Ovary (tissue), 7 donors: ENCODE measurements at regions not wholly inside any gene's neighbourhood (a gene's known extent, or its start where the extent isn't known, plus 50 kb on each side); places are given as distances from the start of the nearest gene placed in this dataset.

ENCODE experiments used
- DNase-seq, 5 donors: peaks; one replicate each; pipeline ENCODE4 v3.0.0-alpha.2; 2019 to 2020
- H3K27ac ChIP-seq, 2 donors: fragments of 200-600 bp; one replicate each; pipeline versions ENCODE4 v1.5.1 to v1.8.0; 2019 to 2022
- H3K27me3 ChIP-seq: fragments of 200-600 bp; one replicate; pipeline ENCODE4 v1.8.0; 2022
- H3K36me3 ChIP-seq: fragments of 200-600 bp; sonication (generic); one replicate; pipeline ENCODE4 v1.5.1; 2019
- H3K4me1 ChIP-seq: one replicate; pipeline ENCODE4 v1.8.1; 2013; ENCODE audit warnings: mild to moderate bottlenecking, moderate library complexity; ENCODE audit not compliant: insufficient read depth
- H3K4me3 ChIP-seq: fragments of 200-600 bp; sonication (generic); one replicate; pipeline ENCODE4 v1.5.1; 2017
- H3K9me3 ChIP-seq, 2 donors: fragments of 200-600 bp in 1 of 2; sonication (generic) in 1 of 2; one replicate each; pipeline versions ENCODE4 v1.5.1 to v1.8.1; 2013 to 2019; ENCODE audit warnings: mild to moderate bottlenecking in 1 of 2, moderate library complexity in 1 of 2
- CTCF ChIP-seq, 3 donors: fragments of 450-650 bp in 2 of 3; fragments of 200-600 bp in 1 of 3; IDR thresholded peaks; one replicate each; pipeline versions ENCODE4 v1.5.1 to v1.8.0; 2016 to 2022; ENCODE audit warnings: antibody characterized with exemption in 3 of 3, mild to moderate bottlenecking in 1 of 3
- EP300 ChIP-seq: sonication (generic); formaldehyde crosslinking; IDR thresholded peaks from one replicate; pipeline ENCODE4 v1.6.1; 2017; ENCODE audit warnings: antibody characterized with exemption
- POLR2A ChIP-seq: fragments of 450-650 bp; IDR thresholded peaks from one replicate; pipeline ENCODE4 v1.6.1; 2017; ENCODE audit warnings: antibody characterized with exemption, mild to moderate bottlenecking, moderate library complexity
- WGBS, 3 donors: extraction: QIAGEN DNeasy Blood & Tissue Kit in 1 of 3; methylation state at CpG; one replicate each; pipeline versions ENCODE4 v1.1.5 to v1.1.7; 2013 to 2017; 5-methylcytosine and 5-hydroxymethylcytosine counted together
- intact Hi-C, 4 donors: fragments of 100-400 bp; cut with DNase I; formaldehyde crosslinking; loops; one replicate each; pipeline versions ENCODE4 v1.11.0 to v1.15.1; 2022 to 2023
- donor health status: DM: no; HTN: no; CAD: no; lungs with moderate emphysema.
- donor health status: DM: no; HTN: no; CAD: no.
- donor health status: Bipolar disorder and iron deficiency.
- donor health status: DM: no; HTN: no; CAD: no.
- donor health status: DM: yes; HTN: yes; CAD: no.

GRCh38 chr6:10309457-10310329, 105.2 kb downstream of the TFAP2A start:
- Histone ChIP-seq H3K27me3 (no peaks in the 10 kb centered on the region), H3K36me3 (no peaks in the 10 kb centered on the region), H3K9me3 (no peaks in the 10 kb centered on the region), H3K27ac (no peak overlapping the region), H3K4me1 (no peaks in the 10 kb centered on the region), H3K4me3 (no peak overlapping the region)
- TF ChIP-seq EP300 (no peak), CTCF (IDR thresholded peaks at IDR 0.05) (no peak), POLR2A (no peak)
- intact Hi-C loops: no loop called here
- no peak for DNase-seq
- WGBS, 3 donors: 20 to 26% (median 24%) methylated on average over 7 of the region's 7 CpGs

DNA sequence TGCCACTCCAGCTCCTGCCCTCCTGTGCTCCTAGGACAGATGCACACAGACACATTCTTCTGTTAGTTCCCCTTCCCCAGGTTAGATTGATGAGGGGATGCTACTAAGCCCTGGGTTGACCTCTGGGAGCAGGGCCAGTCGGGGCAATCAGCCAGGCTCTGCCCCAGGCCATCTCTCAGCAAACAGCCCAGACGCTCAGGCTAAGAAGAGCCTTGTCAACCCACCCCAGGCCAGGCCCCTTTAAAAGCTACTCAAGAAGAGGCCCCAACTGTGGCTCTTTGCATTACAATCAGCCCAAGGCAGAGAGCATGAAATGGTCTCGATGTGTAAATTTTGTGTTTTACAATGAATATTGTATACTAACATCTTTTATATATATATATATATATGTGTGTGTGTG, 107.4 kb downstream of the TFAP2A start:
- no peaks in the 10 kb centered on the region for H3K36me3 ChIP-seq
- intact Hi-C loops: no loop called here
- no peak for TF ChIP-seq EP300
- H3K9me3 ChIP-seq: no peaks in the 10 kb centered on the region
- 49 to 69% (median 51%) methylated on average over 3 of the region's 3 CpGs for WGBS, 3 donors
- H3K27me3 ChIP-seq: no peaks in the 10 kb centered on the region
- no peaks in the 10 kb centered on the region for H3K4me1 ChIP-seq
- no peak for DNase-seq
- H3K27ac ChIP-seq: no peak overlapping the region
- no peak overlapping the region for H3K4me3 ChIP-seq

GRCh38 chr6:10307028-10307427, 107.8 kb downstream of the TFAP2A start:
- WGBS, 3 donors: 88 to 93% (median 91%) methylated on average over 7 of the region's 7 CpGs
- intact Hi-C loops: no loop called here

DNA sequence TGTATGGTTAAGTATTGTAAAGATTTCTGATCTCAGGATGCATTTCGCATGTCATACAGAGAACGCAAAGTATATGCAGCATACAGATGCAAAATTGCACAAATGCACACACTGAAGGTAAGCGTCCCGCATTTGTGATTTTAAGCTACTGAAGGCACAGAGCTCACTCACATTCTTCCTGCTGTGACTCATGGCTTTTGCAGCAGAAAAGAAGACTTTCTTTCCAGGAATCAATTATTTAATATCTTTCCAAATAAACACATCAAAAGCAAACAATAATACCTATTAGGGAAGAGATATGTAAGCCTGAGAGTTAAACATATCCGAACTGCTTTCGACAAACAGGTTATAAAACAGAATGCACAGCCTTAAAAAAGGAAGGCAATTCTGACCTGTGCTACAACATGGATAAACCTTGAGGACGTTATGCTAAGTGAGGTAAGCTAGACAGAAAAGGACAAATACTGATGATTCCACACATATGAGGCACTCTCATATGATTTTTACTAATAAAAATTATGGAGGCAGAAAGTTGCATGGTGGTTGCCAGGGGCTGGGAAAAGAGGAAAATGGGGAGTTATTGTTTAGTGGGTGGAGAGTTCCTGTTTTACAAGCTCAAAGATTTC, 109.0 kb downstream of the TFAP2A start:
- Histone ChIP-seq H3K36me3 (no peaks in the 10 kb centered on the region), H3K4me1 (no peaks in the 10 kb centered on the region), H3K27ac (no peak overlapping the region), H3K9me3 (no peaks in the 10 kb centered on the region), H3K27me3 (no peaks in the 10 kb centered on the region), H3K4me3 (no peak overlapping the region)
- no peak for DNase-seq
- TF ChIP-seq POLR2A (no peak), CTCF (IDR thresholded peaks at IDR 0.05) (no peak), EP300 (no peak)
- intact Hi-C loops: no loop called here
- WGBS, 3 donors: 80 to 86% (median 81%) methylated on average over 7 of the region's 7 CpGs

More at GRCh38 chr6:10307028-10307427, 107.8 kb downstream of the TFAP2A start:
- Histone ChIP-seq H3K9me3 (no peaks in the 10 kb centered on the region), H3K27me3 (no peaks in the 10 kb centered on the region), H3K4me3 (no peak overlapping the region), H3K27ac (no peak overlapping the region), H3K36me3 (no peaks in the 10 kb centered on the region), H3K4me1 (no peaks in the 10 kb centered on the region)
- DNase-seq: no peak
- no peak for TF ChIP-seq EP300
- no peak for TF ChIP-seq CTCF (IDR thresholded peaks at IDR 0.05)
- no peak for TF ChIP-seq POLR2A
